ENCODE measurements at regions not wholly inside any gene's neighbourhood (a gene's known extent, or its start where the extent isn't known, plus 50 kb on each side); places are given as distances from the start of the nearest gene placed in this dataset.

GRCh38 chr2:42922293-42922692 is 129.9 kb upstream of the HAAO start:
- TF ChIP-seq CTCF (IDR thresholded peaks at IDR 0.05) (no peak), POLR2A (IDR thresholded peaks at IDR 0.05) (no peak)

Data from body of pancreas (tissue), 4 donors.